H1 (cell line): ENCODE measurements at regions not wholly inside any gene's neighbourhood (a gene's known extent, or its start where the extent isn't known, plus 50 kb on each side); places are given as distances from the start of the nearest gene placed in this dataset.

Source experiments
- CTCF ChIA-PET: fragments of 300-600 bp; sonication (Branson Sonifier 250); formaldehyde crosslinking; loops from one replicate; lab custom pipeline; 2021; ENCODE audit not compliant: partially characterized antibody; lab: Charles Lee
- POLR2A ChIA-PET: fragments of 300-600 bp; sonication (Branson Sonifier 250); formaldehyde crosslinking; loops from one replicate; lab custom pipeline; 2021; ENCODE audit warnings: inconsistent platforms; ENCODE audit not compliant: partially characterized antibody; lab: Charles Lee
- DNase-seq, 2 experiments: peaks; one replicate each; pipeline versions ENCODE4 v3.0.0 to v3.0.0-alpha.2; 2010 to 2022; ENCODE audit warnings: low spot score in 2 of 2, low read depth in 1 of 2, mixed read lengths in 1 of 2
- FAIRE-seq: peaks from 2 replicates; lab custom pipeline; 2011; peaks lifted over from hg19 to GRCh38; lab: Jason Lieb, UNC
- H2AFZ ChIP-seq: 2 replicates; pipeline ENCODE4 v1.8.1; 2012; ENCODE audit warnings: low read length, inconsistent platforms
- H2AK5ac ChIP-seq: 2 replicates; pipeline ENCODE4 v1.6.1; 2013; ENCODE audit warnings: low read depth, low read length
- H2BK120ac ChIP-seq: replicated peaks from 2 replicates; pipeline ENCODE3; 2013; ENCODE audit warnings: low read depth, low read length, inconsistent platforms
- H2BK12ac ChIP-seq: 2 replicates; pipeline ENCODE4 v1.6.1; 2013; ENCODE audit warnings: low read depth, low read length
- H2BK15ac ChIP-seq: 2 replicates; pipeline ENCODE4 v1.6.1; 2013; ENCODE audit warnings: low read length
- H2BK20ac ChIP-seq: 2 replicates; pipeline ENCODE4 v1.6.1; 2013; ENCODE audit warnings: low read length
- H2BK5ac ChIP-seq: 2 replicates; pipeline ENCODE4 v1.6.1; 2013; ENCODE audit warnings: low read depth, low read length
- H3K14ac ChIP-seq: 2 replicates; pipeline ENCODE4 v1.6.1; 2013; ENCODE audit warnings: inconsistent platforms; ENCODE audit not compliant: insufficient read length
- H3K18ac ChIP-seq: 2 replicates; pipeline ENCODE4 v1.6.1; 2013; ENCODE audit warnings: low read length; ENCODE audit errors: extremely low read depth
- H3K23ac ChIP-seq: 2 replicates; pipeline ENCODE4 v1.6.1; 2013; ENCODE audit warnings: inconsistent platforms; ENCODE audit not compliant: insufficient read length
- H3K23me2 ChIP-seq: 2 replicates; pipeline ENCODE4 v1.6.1; 2013; ENCODE audit warnings: low read depth, low read length
- H3K27ac ChIP-seq: 2 replicates; pipeline ENCODE4 v1.6.1; 2011; ENCODE audit warnings: low read depth, low read length, inconsistent platforms
- H3K27me3 ChIP-seq, 4 experiments: replicated peaks in 1 of 4; 1 replicate in 1 of 4; 2 replicates in 3 of 4; pipeline versions ENCODE4 v1.6.1 to v1.8.1; 2011 to 2013; ENCODE audit warnings: low read length in 3 of 4, mild to moderate bottlenecking in 3 of 4, inconsistent platforms in 2 of 4, mixed read lengths in 2 of 4, moderate library complexity in 1 of 4; ENCODE audit not compliant: control insufficient read depth in 3 of 4, insufficient read depth in 3 of 4; ENCODE audit errors: extremely low read depth in 1 of 4
- H3K36me3 ChIP-seq, 4 experiments: 2 replicates each; pipeline versions ENCODE4 v1.6.1 to v1.8.1; 2011 to 2013; ENCODE audit warnings: mild to moderate bottlenecking in 4 of 4, low read length in 3 of 4, moderate library complexity in 2 of 4, control low read depth in 1 of 4, inconsistent platforms in 1 of 4; ENCODE audit not compliant: insufficient read depth in 4 of 4, control insufficient read depth in 2 of 4
- H3K4ac ChIP-seq: replicated peaks from 2 replicates; pipeline ENCODE3; 2013; ENCODE audit warnings: low read length, low read depth, mixed read lengths, inconsistent platforms; ENCODE audit not compliant: insufficient read length
- H3K4me1 ChIP-seq, 4 experiments: replicated peaks in 1 of 4; 1 replicate in 1 of 4; 2 replicates in 3 of 4; pipeline versions ENCODE4 v1.6.1 to v1.8.1; 2011 to 2013; ENCODE audit warnings: low read length in 3 of 4, inconsistent platforms in 2 of 4, mixed read lengths in 1 of 4; ENCODE audit not compliant: insufficient read depth in 4 of 4, control insufficient read depth in 3 of 4
- H3K4me2 ChIP-seq, 2 experiments: 2 replicates each; pipeline versions ENCODE4 v1.6.1 to v1.8.1; 2011 to 2013; ENCODE audit warnings: low read depth in 2 of 2, low read length in 2 of 2, control low read depth in 1 of 2, inconsistent platforms in 1 of 2, mild to moderate bottlenecking in 1 of 2; ENCODE audit not compliant: insufficient read depth in 1 of 2
- H3K4me3 ChIP-seq, 4 experiments: fragments of 200-600, 300-600 bp in 1 of 4; sonication (generic), shearing (Covaris generic), sonication (Bioruptor Twin) in 1 of 4; 2 replicates each; pipeline versions ENCODE4 v1.5.1 to v1.8.1; 2011 to 2016; ENCODE audit warnings: low read length in 4 of 4, low read depth in 3 of 4, control low read depth in 2 of 4, inconsistent platforms in 2 of 4, mild to moderate bottlenecking in 2 of 4, mixed read lengths in 1 of 4, moderate library complexity in 1 of 4; ENCODE audit not compliant: insufficient read depth in 2 of 4; ENCODE audit errors: extremely low read depth in 1 of 4
- H3K56ac ChIP-seq: replicated peaks from 2 replicates; pipeline ENCODE3; 2013; ENCODE audit warnings: low read depth, mild to moderate bottlenecking, mixed read lengths, low read length, inconsistent platforms; ENCODE audit not compliant: insufficient read length
- H3K79me1 ChIP-seq: 2 replicates; pipeline ENCODE4 v1.6.1; 2013; ENCODE audit warnings: low read depth, low read length, control low read depth
- H3K79me2 ChIP-seq, 2 experiments: 2 replicates each; pipeline versions ENCODE4 v1.6.1 to v1.8.1; 2012 to 2013; ENCODE audit warnings: low read length in 2 of 2, mild to moderate bottlenecking in 2 of 2, inconsistent platforms in 1 of 2; ENCODE audit not compliant: insufficient read depth in 2 of 2, control insufficient read depth in 1 of 2
- H3K9ac ChIP-seq, 4 experiments: replicated peaks in 1 of 4; 1 replicate in 1 of 4; 2 replicates in 3 of 4; pipeline versions ENCODE4 v1.6.1 to v1.8.1; 2011 to 2013; ENCODE audit warnings: low read depth in 3 of 4, low read length in 3 of 4, control low read depth in 2 of 4, mild to moderate bottlenecking in 2 of 4, moderate library complexity in 2 of 4, inconsistent platforms in 1 of 4; ENCODE audit errors: extremely low read depth in 1 of 4
- H3K9me3 ChIP-seq, 2 experiments: 2 replicates each; pipeline versions ENCODE4 v1.6.1 to v1.8.1; 2012 to 2013; ENCODE audit warnings: mild to moderate bottlenecking in 2 of 2, moderate library complexity in 2 of 2, control low read depth in 1 of 2, inconsistent platforms in 1 of 2, low read depth in 1 of 2, low read length in 1 of 2, mixed read lengths in 1 of 2; ENCODE audit not compliant: insufficient read depth in 2 of 2
- H4K20me1 ChIP-seq, 2 experiments: replicated peaks in 1 of 2; 2 replicates each; pipeline versions ENCODE3 to v1.8.1; 2011 to 2013; ENCODE audit warnings: inconsistent platforms in 2 of 2, low read length in 2 of 2, mild to moderate bottlenecking in 1 of 2; ENCODE audit not compliant: insufficient read depth in 2 of 2, control insufficient read depth in 1 of 2
- H4K5ac ChIP-seq: 2 replicates; pipeline ENCODE4 v1.6.1; 2013; ENCODE audit warnings: low read length, low read depth, mixed read lengths, inconsistent platforms; ENCODE audit not compliant: insufficient read length
- H4K8ac ChIP-seq: 2 replicates; pipeline ENCODE4 v1.8.0; 2013; ENCODE audit warnings: mild to moderate bottlenecking, moderate library complexity, low read length, inconsistent platforms; ENCODE audit not compliant: insufficient read depth; ENCODE audit errors: extremely low read depth
- H4K91ac ChIP-seq: replicated peaks from 2 replicates; pipeline ENCODE3; 2013; ENCODE audit warnings: low read length, mixed read lengths, inconsistent platforms; ENCODE audit not compliant: insufficient read length
- CHD1 ChIP-seq: IDR thresholded peaks from 2 replicates; pipeline ENCODE4 v1.6.1; 2012; ENCODE audit warnings: low read depth, low read length, improper control_type of control experiment
- SP1 ChIP-seq: IDR thresholded peaks from 2 replicates; pipeline ENCODE4 v1.6.1; 2011; ENCODE audit warnings: low read depth, low read length
- TEAD4 ChIP-seq: IDR thresholded peaks from 2 replicates; pipeline ENCODE4 v1.6.1; 2012; ENCODE audit warnings: low read depth, low read length, inconsistent platforms, mixed read lengths
- WGBS, 2 experiments: shearing (Covaris generic) in 1 of 2; methylation state at CpG; one replicate each; pipeline versions ENCODE4 v1.1.6 to v1.1.7; 2013 to 2015; ENCODE audit warnings: low lambda C conversion rate in 2 of 2, mixed read lengths in 2 of 2, inconsistent platforms in 1 of 2, low coverage in 1 of 2, missing lambda C conversion rate in 1 of 2; ENCODE audit not compliant: insufficient replicate concordance in 2 of 2, insufficient coverage in 1 of 2, insufficient read length in 1 of 2; ENCODE audit errors: extremely low coverage in 1 of 2, missing lambda C conversion rate in 1 of 2; 5-methylcytosine and 5-hydroxymethylcytosine counted together

DNA sequence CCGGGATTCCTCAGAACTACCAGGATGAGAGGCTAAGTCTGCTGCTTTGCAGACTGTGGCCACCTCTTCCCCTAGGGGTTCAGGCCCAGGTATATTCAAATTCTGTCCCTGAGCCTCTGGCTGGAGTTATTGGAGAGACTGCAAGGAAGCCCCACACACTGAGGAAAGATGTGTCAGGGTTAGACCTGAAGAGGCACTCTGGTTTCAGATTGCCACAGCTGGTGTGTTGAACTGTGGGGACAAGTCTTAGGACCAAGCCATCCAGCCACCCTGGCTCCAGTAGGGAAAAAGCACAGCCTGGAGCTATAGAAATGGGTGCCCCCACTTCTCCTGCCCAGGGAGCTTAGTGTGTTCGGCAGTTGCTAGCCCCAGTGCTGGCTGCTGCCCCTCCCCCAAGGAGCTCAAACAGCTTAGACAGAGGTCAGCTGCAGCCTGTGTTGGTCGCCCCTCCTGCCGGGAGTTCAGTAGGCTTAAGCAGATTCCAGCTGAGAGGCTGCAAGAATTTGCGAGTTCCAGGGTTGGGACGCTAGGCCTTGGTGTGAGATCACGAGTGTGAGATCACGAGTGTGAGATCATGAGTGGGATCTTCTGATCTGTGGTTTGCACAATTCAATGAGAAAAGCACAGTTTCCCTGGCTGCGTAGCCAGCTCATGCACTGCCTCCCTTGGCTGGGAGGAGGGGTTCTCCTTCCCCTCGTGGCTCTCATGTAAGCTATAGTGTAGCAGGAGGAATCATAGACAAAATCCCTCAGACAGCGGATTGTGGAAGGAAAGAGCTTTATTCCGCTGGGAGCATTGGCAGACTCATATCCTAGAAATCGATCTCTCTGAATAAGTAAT, 552.1 kb upstream of the CHORDC1 start:
- FAIRE-seq (no peak), DNase-seq (peak; percentile 10 to 48)
- H3K23ac ChIP-seq: no peak overlapping the region
- peaks cover 0 to 4% of the 10 kb centered on the region in 2 experiments; a peak in 1 of 4 replicates for H3K9me3 ChIP-seq
- POLR2A ChIA-PET: no interaction called here
- H4K5ac ChIP-seq: peak overlapping the region; percentile 88
- no peak overlapping the region for H4K91ac ChIP-seq
- no peaks in the 10 kb centered on the region for H3K79me2 ChIP-seq
- H4K20me1 ChIP-seq: no peaks in the 10 kb centered on the region
- H3K4me2 ChIP-seq: 0 out of 4 replicates have a peak overlapping the region, but pooled peaks have one; percentile 14 to 46
- no peaks in the 10 kb centered on the region for H3K23me2 ChIP-seq
- no peaks in the 10 kb centered on the region for H3K27me3 ChIP-seq
- no peak overlapping the region for H3K4ac ChIP-seq
- no peak overlapping the region for H3K56ac ChIP-seq
- peak overlapping the region; percentile 2; the same call in 1 of the 2 replicates for H2BK5ac ChIP-seq
- H2BK20ac ChIP-seq: no peak overlapping the region
- H2AK5ac ChIP-seq: no peak overlapping the region
- no peak overlapping the region for H3K14ac ChIP-seq
- 0 out of 2 replicates have a peak overlapping the region, but pooled peaks have one; percentile 12 for H2BK15ac ChIP-seq
- H2AFZ ChIP-seq: peak overlapping the region; percentile 87
- no peak overlapping the region for H3K27ac ChIP-seq
- H3K4me3 ChIP-seq: peak overlapping the region in 1 of 4 experiments; percentile 8; a peak in 1 of 8 replicates
- no peak overlapping the region for H3K18ac ChIP-seq
- H3K36me3 ChIP-seq: no peaks in the 10 kb centered on the region
- TF ChIP-seq SP1 (0 out of 2 replicates have a peak, but pooled peaks have one; percentile 28), TEAD4 (peak; percentile 41; the same call in 1 of the 2 replicates), CHD1 (no peak)
- TF ChIP-seq, all 59 proteins: peak for 2
- CTCF ChIA-PET: no interaction called here
- Histone ChIP-seq H2BK12ac (no peak overlapping the region), H3K4me1 (peaks cover 0 to 3% (median 2%) of the 10 kb centered on the region in 4 experiments; a peak in 4 of 7 replicates), H3K79me1 (no peaks in the 10 kb centered on the region), H3K9ac (no peak overlapping the region), H2BK120ac (no peak overlapping the region), H4K8ac (no peak overlapping the region)
- WGBS, 2 experiments: 90% methylated on average over 13 of the region's 13 CpGs; no CpG with 5 or more reads in 1 of the 2 experiments
